ENCODE measurements at regions not wholly inside any gene's neighbourhood (a gene's known extent, or its start where the extent isn't known, plus 50 kb on each side); places are given as distances from the start of the nearest gene placed in this dataset.

DNA sequence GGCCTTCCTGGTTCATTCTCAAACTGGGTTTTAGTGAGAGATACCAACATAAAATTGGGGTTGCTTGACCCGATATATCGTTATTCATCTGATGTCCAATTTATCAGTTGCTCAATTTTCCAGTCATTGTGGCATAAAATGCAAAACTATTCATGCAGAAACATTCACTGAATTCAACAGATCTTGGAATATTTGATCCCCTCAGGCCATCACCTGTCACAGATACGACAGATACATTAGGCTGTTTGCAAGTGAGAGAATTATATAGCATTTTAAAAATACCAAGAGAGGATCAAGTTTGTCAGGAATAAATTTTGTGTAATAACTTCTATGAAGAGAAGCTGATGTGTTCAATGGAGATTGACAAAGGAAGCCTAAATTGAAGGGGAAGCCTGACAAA is 67.1 kb downstream of the MAP10 start:
- DNase-seq (ENCODE audit: extremely low spot score): no peak
- ChIA-PET CTCF (no interaction called here), POLR2A (no interaction called here)
- TF ChIP-seq FOXK2 (IDR thresholded peaks at IDR 0.05) (no peak), SUZ12 (IDR thresholded peaks at IDR 0.05) (no peak), FOXM1 (IDR thresholded peaks at IDR 0.05; ENCODE audit: borderline replicate concordance) (no peak)

DNA sequence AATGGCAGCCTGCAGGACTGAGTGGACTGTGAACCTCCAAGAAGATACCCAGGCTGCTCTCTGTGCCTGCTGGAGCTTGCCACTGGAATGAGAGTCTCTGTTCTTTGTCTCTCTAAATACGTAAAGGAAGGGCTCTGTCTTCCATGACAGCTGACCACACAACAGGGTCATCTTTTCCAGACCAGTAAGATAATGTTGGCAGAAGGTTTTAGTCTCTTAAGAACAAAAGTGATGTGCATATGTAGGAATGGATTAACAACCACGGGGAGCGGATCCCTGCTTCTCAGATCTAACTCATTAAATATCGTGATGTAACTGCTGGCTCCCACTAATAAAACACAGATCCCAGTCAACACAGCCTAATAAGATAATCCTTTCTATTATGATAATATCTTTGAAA is 67.5 kb downstream of the MAP10 start:
- ChIA-PET CTCF (no interaction called here), POLR2A (no interaction called here)
- no peak for DNase-seq (ENCODE audit: extremely low spot score)
- no peak for TF ChIP-seq HDGF (IDR thresholded peaks at IDR 0.05; ENCODE audit: borderline replicate concordance)
- no peak for TF ChIP-seq LEF1 (IDR thresholded peaks at IDR 0.05; ENCODE audit: borderline replicate concordance)
- no peak for TF ChIP-seq SUZ12 (IDR thresholded peaks at IDR 0.05)
- no peak for TF ChIP-seq FOXK2 (IDR thresholded peaks at IDR 0.05)
- TF ChIP-seq FOXM1 (IDR thresholded peaks at IDR 0.05; ENCODE audit: borderline replicate concordance): no peak
- no peak for TF ChIP-seq FOXA1 (IDR thresholded peaks at IDR 0.05)
- no peak for TF ChIP-seq SP1 (IDR thresholded peaks at IDR 0.05)
- TF ChIP-seq CTBP1 (IDR thresholded peaks at IDR 0.05; ENCODE audit: borderline replicate concordance): no peak
- TF ChIP-seq, protein P1, sequence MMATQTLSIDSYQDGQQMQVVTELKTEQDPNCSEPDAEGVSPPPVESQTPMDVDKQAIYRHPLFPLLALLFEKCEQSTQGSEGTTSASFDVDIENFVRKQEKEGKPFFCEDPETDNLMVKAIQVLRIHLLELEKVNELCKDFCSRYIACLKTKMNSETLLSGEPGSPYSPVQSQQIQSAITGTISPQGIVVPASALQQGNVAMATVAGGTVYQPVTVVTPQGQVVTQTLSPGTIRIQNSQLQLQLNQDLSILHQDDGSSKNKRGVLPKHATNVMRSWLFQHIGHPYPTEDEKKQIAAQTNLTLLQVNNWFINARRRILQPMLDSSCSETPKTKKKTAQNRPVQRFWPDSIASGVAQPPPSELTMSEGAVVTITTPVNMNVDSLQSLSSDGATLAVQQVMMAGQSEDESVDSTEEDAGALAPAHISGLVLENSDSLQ (IDR thresholded peaks at IDR 0.05): no peak
- TF ChIP-seq L3MBTL2 (conservative IDR thresholded peaks at IDR 0.05): no peak
- no peak for TF ChIP-seq TARDBP (IDR thresholded peaks at IDR 0.05)
- no peak for TF ChIP-seq BHLHE40 (IDR thresholded peaks at IDR 0.05; ENCODE audit: borderline replicate concordance)
- no peak for TF ChIP-seq ZNF384 (IDR thresholded peaks at IDR 0.05)
- TF ChIP-seq ARNT (IDR thresholded peaks at IDR 0.05): no peak
- TF ChIP-seq NFRKB (IDR thresholded peaks at IDR 0.05): no peak
- TF ChIP-seq ELF4 (IDR thresholded peaks at IDR 0.05): no peak

DNA sequence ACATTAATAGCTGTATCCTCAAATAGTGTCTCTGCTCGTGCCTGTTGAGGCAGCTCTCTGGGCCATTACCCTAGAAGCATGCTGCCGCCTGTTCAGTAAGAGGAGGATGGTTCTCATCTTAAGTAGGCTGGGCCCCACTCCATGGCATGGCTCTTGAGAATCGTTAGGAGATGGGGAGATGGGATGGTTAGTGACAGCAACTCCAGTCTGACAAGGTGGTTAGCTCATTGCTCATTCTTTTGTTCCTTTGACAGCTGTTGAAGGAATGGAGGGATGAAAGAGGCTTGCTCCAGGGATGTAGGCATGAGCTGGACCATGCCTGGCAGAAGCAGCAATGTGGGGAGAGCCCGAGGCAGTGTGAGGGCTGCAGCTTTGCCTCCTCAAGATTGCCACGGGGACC is 68.2 kb downstream of the MAP10 start:
- TF ChIP-seq, protein P1 (IDR thresholded peaks at IDR 0.05): no peak
- no peak for TF ChIP-seq ZNF384 (IDR thresholded peaks at IDR 0.05)
- TF ChIP-seq HDGF (IDR thresholded peaks at IDR 0.05; ENCODE audit: borderline replicate concordance): no peak
- TF ChIP-seq FOXA1 (IDR thresholded peaks at IDR 0.05): no peak
- TF ChIP-seq NFRKB (IDR thresholded peaks at IDR 0.05): no peak
- no peak for TF ChIP-seq ARNT (IDR thresholded peaks at IDR 0.05)
- no peak for TF ChIP-seq SUZ12 (IDR thresholded peaks at IDR 0.05)
- TF ChIP-seq TARDBP (IDR thresholded peaks at IDR 0.05): no peak
- TF ChIP-seq FOXM1 (IDR thresholded peaks at IDR 0.05; ENCODE audit: borderline replicate concordance): no peak
- ChIA-PET POLR2A (no interaction called here), CTCF (no interaction called here)
- DNase-seq (ENCODE audit: extremely low spot score): no peak

DNA sequence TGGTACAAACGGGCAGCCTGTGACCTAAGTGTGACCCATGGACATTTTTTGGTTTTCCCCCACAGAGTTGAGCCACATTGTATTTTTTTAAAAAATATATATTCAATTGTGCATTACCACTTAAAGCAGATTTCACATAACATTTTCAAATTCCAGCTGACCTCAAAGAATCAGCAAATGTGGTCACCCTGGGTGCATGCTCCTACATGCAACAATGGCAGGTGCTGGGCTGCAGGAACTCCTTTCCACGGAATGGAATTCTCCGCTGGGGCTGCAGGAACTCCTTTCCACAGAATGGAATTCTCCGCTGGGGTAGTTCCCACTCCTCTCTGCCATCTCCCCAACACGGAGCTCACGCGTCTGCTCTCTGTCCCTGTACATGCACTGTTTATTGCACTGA is 68.7 kb downstream of the MAP10 start:
- no peak for DNase-seq (ENCODE audit: extremely low spot score)
- POLR2A ChIA-PET: no interaction called here
- TF ChIP-seq HDGF (IDR thresholded peaks at IDR 0.05; ENCODE audit: borderline replicate concordance) (no peak), SP1 (IDR thresholded peaks at IDR 0.05) (no peak), ARNT (IDR thresholded peaks at IDR 0.05) (no peak), LEF1 (IDR thresholded peaks at IDR 0.05; ENCODE audit: borderline replicate concordance) (no peak), TARDBP (IDR thresholded peaks at IDR 0.05) (no peak), L3MBTL2 (conservative IDR thresholded peaks at IDR 0.05) (no peak), FOXK2 (IDR thresholded peaks at IDR 0.05) (no peak), NFRKB (IDR thresholded peaks at IDR 0.05) (no peak), ELF4 (IDR thresholded peaks at IDR 0.05) (no peak), FOXA1 (IDR thresholded peaks at IDR 0.05) (no peak), ZNF384 (IDR thresholded peaks at IDR 0.05) (no peak), FOXM1 (IDR thresholded peaks at IDR 0.05; ENCODE audit: borderline replicate concordance) (no peak), BHLHE40 (IDR thresholded peaks at IDR 0.05; ENCODE audit: borderline replicate concordance) (no peak), CTBP1 (IDR thresholded peaks at IDR 0.05; ENCODE audit: borderline replicate concordance) (no peak), SUZ12 (IDR thresholded peaks at IDR 0.05) (no peak)
- TF ChIP-seq, protein P1 (IDR thresholded peaks at IDR 0.05): no peak
- CTCF ChIA-PET: no interaction called here

DNA sequence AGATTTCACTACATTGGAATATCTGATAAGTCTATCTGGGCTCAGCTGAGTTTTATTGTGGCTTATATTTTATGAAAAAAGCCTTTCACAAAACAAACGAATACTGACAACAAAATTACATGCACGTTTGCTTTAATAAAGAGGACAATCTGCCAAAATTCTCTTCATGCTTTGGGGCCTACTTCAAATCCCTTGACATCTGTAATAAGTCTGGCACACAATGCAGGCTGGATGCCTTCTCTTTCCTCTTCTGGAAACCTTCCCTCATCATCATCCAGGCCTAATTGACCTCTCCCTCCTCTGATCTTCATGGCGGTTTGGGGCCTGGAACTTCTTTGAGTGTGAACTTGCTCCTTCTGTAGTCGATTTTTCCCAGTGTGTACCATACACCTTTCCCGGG is 70.3 kb downstream of the MAP10 start:
- ChIA-PET POLR2A (no interaction called here), CTCF (no interaction called here)
- DNase-seq (ENCODE audit: extremely low spot score): no peak
- TF ChIP-seq LEF1 (IDR thresholded peaks at IDR 0.05; ENCODE audit: borderline replicate concordance) (no peak), ZNF384 (IDR thresholded peaks at IDR 0.05) (no peak), CTBP1 (IDR thresholded peaks at IDR 0.05; ENCODE audit: borderline replicate concordance) (no peak), FOXK2 (IDR thresholded peaks at IDR 0.05) (no peak), SP1 (IDR thresholded peaks at IDR 0.05) (no peak), SUZ12 (IDR thresholded peaks at IDR 0.05) (no peak), NFRKB (IDR thresholded peaks at IDR 0.05) (no peak), L3MBTL2 (conservative IDR thresholded peaks at IDR 0.05) (no peak), TARDBP (IDR thresholded peaks at IDR 0.05) (no peak), HDGF (IDR thresholded peaks at IDR 0.05; ENCODE audit: borderline replicate concordance) (no peak), FOXA1 (IDR thresholded peaks at IDR 0.05) (no peak), ELF4 (IDR thresholded peaks at IDR 0.05) (no peak), BHLHE40 (IDR thresholded peaks at IDR 0.05; ENCODE audit: borderline replicate concordance) (no peak), ARNT (IDR thresholded peaks at IDR 0.05) (no peak), FOXM1 (IDR thresholded peaks at IDR 0.05; ENCODE audit: borderline replicate concordance) (no peak)
- TF ChIP-seq, protein P1 (IDR thresholded peaks at IDR 0.05): no peak
